GM19452 (cell line): ENCODE measurements at regions not wholly inside any gene's neighbourhood (a gene's known extent, or its start where the extent isn't known, plus 50 kb on each side); places are given as distances from the start of the nearest gene placed in this dataset.

Source experiments
- ATAC-seq: cut with Tn5 transposase; IDR thresholded peaks from one replicate; pipeline ENCODE4 v1.9.1; 2021; ENCODE audit not compliant: unreplicated experiment

- ATAC-seq, result no peak
Observed at GRCh38 chr4:3818371-3818770, 52.2 kb downstream of the ADRA2C start.

- ATAC-seq, result no peak
Observed at GRCh38 chr4:3819210-3819919, 53.2 kb downstream of the ADRA2C start.

GRCh38 chr4:3820016-3820805 is 54.0 kb downstream of the ADRA2C start:
- ATAC-seq, result no peak

- no peak for ATAC-seq
Observed at GRCh38 chr4:3820806-3821579, 54.8 kb downstream of the ADRA2C start.

GRCh38 chr4:3821580-3822229 is 55.5 kb downstream of the ADRA2C start:
- ATAC-seq, result no peak

GRCh38 chr4:3822230-3822947 is 56.2 kb downstream of the ADRA2C start:
- ATAC-seq, result no peak

GRCh38 chr4:3823496-3824341 is 57.5 kb downstream of the ADRA2C start:
- ATAC-seq, result no peak

- ATAC-seq, result no peak
Observed at GRCh38 chr4:3824521-3825270, 58.5 kb downstream of the ADRA2C start.

GRCh38 chr4:3825530-3825929 is 59.3 kb downstream of the ADRA2C start:
- no peak for ATAC-seq

GRCh38 chr4:3826247-3827172 is 60.3 kb downstream of the ADRA2C start:
- ATAC-seq, result no peak

- no peak for ATAC-seq
Observed at GRCh38 chr4:3827616-3828492, 61.7 kb downstream of the ADRA2C start.

GRCh38 chr4:3828546-3828945 is 62.4 kb downstream of the ADRA2C start:
- no peak for ATAC-seq

- no peak for ATAC-seq
Observed at GRCh38 chr4:3829211-3829955, 63.2 kb downstream of the ADRA2C start.

- no peak for ATAC-seq
Observed at GRCh38 chr4:3829956-3830773, 64.0 kb downstream of the ADRA2C start.

GRCh38 chr4:3830774-3831528 is 64.8 kb downstream of the ADRA2C start:
- no peak for ATAC-seq
